Smooth muscle cell of the brain vasculature (primary cell): ENCODE measurements at regions not wholly inside any gene's neighbourhood (a gene's known extent, or its start where the extent isn't known, plus 50 kb on each side); places are given as distances from the start of the nearest gene placed in this dataset.
"Not testable (repeated sequence)": the region's sequence is repeated elsewhere in the genome, so short reads cannot be mapped to it uniquely, and the experiment has no call there.

ENCODE experiments used
- DNase-seq: peaks from one replicate; pipeline ENCODE4 v3.0.0-alpha.2; 2012; ENCODE audit warnings: low read depth, low spot score

DNA sequence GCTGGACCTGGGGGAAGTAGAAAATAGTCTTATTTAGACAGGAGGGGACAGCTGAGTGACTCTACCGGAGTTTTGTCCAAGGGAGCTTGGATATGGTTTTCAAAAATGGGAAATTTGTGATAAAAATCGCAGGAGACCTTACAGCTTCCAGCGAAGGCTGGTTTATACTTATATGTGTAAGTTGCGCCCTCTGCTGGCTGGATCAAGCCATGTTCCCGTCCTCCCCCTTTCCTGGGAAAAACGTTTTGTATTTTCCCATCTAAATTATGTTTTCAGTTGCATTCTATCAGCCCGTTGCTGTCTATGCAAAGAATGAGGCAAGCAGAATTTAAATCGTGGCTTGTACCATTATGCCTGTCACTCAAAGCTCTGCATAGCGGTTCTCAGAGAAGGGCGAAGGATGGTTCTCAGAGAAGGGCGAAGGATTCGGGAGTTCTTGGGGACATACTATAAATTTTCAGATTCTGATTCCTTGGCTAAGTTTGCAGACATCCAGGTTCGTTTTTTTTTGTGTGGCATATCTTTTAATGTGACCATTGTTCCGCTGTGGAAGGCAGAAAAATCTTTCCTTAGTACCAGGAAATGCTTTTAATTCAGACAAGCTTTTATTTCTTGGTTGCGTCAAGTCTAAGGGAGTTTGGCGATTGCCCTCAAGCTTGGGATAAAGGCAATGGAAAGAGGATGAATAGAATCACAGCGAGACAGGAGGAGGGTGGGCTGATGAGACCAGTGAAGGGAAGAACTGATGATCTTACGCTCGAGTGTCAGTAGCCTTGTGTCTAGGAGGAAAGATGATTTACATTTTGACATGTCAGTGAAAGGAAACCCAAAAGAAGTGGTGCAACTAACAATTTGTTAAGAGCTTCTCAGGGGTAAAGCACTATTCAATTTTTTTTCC, 128.5 kb upstream of the ARX start:
- DNase-seq = peak; percentile 41

DNA sequence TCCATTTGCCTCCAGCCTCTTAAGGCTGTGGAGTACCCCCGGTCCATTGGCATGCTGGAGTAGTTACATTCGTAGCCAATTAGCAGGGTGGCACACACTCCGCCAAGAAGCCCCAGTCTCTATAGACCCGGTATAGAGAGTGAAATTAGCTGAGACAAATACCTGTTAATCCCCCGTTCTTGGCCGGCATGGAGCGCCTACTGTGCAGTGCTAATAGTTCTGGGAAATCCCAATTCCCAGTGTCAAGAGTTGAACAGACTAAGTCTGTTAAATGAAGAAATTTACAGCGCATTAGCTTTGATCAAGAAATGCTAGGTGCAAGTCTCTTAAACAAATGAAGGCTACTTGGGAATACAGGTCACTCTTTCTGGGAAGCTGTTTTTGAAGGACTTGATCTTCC, 127.8 kb upstream of the ARX start:
- no peak for DNase-seq

DNA sequence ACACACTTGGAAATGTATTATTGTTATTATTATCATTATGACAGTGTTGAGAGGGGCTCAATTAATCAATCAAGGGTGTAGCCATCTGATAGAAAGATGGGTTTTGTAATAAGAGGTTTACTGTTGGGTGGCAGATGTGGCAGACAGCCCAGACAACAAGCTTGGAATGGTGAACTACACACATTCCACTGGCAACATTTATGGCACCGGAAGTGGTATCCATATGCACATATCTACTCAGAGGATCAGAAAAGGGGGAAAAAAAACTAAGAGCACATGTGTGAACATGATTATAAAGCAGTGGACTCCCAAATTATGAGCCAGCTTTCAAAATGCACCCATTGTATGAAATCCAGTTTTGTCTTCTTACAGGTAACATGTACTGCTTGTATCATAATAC, 125.9 kb upstream of the ARX start:
- no peak for DNase-seq

DNA sequence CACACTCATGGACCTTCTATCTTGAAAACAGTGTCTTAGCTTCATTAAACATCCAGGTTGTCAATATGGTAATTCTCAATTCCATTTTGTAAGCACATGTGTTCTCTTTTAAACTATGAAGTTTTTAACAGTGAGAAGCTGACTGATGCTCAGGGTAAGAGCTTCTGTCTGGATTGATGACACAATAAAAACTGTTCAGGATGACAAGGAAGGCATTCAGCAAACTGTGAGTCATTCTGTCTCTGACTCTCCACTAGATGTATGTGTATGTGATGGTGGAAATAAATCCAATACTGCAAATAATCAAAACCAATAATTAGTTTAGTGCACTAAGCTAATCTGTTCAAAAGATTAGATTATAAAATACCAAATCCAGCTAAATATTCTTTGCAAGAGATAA, 115.3 kb upstream of the ARX start:
- no peak for DNase-seq

DNA sequence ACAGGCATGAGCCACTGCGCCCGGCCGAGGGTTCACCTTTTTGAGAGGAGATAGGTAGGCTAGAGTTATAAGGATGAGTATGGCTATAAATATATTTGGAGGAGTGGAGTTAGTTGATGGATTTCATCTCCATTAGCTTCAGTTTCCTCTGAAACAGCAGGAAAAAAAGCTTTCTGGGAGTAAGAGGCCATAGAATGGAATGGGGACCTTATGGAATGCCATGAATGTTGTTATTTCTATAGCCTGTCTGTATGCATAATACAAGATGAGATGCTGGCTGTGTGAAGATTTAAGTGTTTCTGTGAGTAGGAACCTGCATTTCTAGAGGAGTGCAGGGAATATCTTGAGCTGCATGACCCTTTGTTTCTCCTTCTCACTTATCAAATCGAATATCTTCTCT, 114.9 kb upstream of the ARX start:
- no peak for DNase-seq

DNA sequence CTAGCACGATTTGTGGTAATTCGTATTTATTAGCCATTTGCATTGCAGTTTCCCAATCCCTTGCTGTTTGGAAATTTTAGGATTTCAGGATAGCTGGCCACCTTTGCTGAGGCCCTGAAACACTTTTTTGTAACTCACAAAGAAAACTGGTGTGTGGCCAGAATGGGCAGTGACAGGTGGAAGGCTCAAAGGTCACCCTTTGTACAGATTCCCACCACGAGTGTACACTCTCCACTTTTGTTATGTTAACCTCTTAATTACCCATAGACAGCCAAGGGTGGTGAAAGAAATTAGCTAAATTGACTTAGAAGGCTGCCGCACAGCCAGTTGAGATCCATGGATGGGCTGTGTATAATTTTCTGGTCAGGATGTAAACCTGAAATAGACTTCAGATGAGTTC, 109.7 kb upstream of the ARX start:
- DNase-seq = no peak

DNA sequence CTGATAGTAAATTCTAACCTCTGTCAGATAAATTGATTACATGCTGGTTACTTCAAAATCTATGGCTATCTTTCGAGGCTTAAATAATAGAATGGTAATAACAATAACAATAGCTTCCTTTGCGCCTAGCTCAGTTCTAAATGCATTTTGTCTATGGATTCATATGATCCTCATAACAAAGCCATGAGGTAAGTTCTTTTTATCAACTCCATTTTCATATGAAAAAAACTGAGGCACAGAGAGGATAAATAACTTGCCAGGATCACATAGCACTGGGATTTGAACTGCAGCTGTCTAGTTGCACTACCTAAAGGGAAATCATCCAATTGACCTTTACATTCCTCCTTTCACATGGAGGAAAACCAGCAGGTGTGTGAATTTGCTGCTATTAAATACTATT, 108.6 kb upstream of the ARX start:
- DNase-seq = no peak

DNA sequence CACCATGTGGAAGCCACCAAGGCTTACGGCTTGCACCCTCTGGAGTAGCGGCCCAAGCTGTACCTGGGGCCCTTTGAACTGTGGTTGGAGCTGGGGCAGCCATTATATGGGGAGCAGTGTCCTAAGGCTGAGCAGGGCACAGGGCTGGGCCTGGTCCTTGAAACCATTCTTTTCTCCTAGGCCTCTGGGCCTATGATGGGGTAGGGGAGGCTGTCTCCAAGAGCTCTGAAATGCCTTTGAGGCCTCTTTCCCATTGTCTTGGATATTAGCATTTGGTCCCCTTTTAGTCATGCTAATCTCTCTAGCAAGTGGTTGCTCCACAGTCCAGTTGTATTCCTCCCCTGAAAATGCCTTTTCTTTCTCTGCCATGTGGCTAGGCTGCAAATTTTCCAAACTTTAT, 96.4 kb upstream of the ARX start:
- DNase-seq = no peak

DNA sequence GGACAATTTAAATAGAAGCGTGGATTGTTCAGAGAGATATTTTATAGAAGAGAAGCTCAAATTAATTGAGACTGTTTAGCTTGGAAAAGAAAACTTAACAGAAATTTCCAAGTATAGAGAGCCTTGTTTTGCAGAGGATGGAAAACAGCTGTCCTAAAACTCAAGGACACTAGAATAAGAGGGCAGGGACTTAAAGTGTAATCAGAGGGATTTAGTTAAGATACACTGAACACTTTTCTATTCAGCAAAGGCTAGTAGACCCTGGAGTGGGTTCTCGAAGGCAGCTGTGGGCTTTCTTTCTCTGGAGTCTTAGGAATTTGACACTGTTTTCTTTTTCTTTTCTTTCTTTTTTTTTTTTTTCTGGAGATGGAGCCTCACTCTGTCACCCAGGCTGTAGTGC, 92.7 kb upstream of the ARX start:
- no peak for DNase-seq

DNA sequence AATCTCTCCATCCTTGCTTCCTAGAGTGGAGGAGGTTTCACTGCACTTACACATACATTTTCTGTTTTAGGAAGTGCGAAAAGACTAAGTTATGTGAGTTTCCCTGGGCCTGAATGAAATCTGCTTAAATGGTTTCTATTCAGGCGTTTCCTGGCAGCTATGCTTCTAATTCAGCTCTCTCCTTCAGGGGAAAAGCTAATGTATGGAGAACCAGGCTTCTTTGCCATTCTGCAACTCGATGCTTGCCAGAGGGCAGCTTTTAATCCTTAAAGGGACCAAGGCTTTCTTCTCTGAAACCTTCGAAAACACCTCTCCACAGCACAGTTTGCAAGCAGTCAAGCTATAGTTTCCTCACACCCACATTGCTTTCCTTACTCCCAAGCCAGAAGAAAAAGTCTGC, 89.5 kb upstream of the ARX start:
- DNase-seq = no peak

DNA sequence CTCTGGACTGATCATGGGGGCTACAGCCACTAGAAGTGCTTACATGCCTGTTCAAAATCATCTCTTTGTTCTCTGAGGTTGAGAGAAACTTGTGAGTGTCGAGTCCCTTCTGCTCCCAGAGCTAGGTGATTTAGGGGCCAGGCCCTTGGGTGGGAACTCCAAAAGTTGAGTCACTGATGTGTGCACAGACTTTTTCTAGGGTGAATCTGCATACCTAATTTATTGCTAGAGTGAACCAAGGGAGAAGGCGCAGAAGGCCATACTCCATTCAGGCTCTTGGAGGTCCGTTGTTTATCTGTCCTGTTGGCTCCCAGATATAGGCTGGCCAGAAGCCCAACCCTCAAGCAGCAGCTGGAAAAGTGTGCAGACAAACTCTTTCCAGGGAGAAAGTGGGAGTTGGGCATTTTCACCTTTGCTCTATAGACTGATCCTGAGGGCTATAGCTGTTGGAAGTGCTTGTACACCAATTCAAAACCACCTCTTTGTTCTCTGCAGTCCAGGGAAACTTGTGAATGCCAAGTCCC, 80.8 kb upstream of the ARX start:
- DNase-seq = no peak

DNA sequence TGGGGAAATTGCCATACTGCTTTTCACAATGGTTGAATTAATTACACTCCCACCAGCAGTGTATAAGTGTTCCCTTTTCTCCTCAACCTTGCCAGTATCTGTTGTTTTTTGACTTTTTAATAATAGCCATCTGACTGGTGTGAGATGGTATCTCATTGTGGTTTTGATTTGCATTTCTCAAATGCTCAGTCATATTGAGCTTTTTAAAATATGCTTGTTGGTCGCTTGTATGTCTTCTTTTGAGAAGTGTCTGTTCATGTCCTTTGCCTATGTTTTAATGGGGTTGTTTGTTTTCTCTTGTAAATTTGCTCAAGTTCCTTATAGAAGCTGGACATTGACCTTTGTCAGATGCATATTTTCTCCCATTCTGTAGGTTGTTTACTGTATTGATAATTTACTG, 75.4 kb upstream of the ARX start:
- DNase-seq = not testable (repeated sequence)

DNA sequence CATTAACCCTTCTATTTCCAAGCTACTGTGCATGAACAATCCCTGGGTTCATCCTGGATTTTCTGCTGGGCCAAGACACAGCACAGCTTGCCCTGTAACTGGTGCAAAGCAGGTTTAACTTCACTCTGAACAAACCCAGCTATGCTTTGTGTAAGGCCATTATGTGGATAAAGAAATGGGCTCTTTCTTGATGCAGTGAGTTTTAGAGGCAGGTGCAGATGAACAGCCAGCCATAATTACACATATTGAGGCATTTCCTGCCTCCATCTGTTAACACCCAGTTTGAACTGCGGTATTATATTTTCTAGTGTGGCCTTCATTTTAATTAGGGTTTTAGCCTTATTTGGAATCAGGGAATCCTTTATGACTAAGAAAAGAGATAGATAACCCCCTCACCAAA, 68.7 kb upstream of the ARX start:
- no peak for DNase-seq

DNA sequence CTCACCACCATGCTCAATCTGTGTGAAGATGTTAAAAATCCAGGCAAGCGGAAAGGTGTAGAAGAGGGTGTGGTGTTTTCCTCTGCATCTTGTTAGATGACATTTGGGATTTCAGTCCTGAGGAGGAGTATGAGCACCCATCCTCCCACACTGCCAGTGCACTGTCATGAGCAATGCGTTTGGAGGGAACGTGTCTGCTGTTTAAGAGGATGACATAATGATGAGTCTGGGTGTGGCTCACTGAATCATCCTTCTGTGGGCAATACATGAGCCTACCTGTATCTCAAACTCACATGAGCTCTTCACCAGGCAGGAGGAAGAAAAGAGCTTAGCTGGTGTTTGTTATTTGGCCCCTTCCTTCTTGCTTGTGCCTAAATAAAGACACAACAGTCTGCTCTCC, 67.9 kb upstream of the ARX start:
- DNase-seq = no peak

DNA sequence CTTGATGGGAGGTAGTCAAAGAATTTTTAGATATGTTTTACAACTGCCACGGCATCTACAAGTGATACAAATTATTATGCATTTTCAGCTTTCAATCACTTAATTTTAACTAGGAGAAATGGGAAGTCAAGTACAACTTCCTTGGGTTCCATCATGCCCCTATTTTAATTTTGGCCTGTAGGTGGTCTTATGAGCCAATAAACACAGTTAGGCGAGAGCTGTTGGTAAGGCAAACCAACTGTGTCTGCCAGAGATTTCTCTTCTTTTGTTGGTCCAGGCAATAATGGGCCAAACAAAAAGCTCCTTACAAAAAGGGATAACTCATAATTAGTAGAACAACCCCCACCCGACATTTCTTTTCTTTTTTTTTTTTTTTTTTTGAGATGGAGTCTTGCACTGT, 63.3 kb upstream of the ARX start:
- no peak for DNase-seq

DNA sequence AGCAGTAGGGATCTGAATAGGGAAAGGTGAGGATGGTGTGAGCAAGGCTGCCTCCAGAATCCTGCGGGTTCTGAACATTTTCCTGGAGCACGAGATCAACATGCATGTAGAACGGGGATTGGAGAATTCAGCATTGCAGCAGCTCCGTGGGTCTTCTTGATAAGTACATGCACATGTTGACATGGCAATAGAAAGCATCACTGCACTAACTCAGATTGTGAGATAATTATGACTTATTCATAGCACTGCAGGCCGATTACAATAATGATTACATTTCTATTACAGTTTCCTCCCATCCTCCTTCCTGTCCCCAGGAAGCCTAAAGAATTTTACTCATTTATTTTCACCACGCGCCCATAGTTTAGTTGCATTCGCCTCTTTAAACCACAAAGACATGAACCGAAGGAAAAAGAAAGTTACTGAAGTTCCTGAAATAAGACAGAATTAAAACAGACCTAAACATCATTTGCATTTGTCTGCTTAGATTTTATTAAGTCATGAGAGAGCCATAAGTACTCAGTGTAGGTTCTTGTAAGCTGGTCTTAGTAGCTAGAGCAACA, 61.3 kb upstream of the ARX start:
- no peak for DNase-seq

DNA sequence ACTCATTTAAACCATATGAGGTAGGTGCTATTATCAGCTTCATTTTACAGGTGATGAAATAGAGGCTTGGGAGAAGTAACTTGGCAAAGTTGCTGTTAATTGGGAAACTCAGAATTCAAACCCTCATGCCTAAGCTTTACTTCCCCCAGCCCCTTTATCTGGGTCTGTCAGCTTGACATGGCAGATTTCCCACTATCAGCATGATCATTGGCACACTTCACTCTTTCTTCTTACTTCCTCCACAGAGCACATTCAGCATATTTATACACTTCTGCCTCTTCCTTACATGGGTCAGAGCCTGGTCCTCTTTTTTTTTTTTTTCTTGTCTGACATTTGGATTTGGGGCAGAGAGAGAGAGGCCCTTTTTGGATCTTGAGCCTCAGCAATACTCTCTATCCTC, 56.5 kb upstream of the ARX start:
- DNase-seq = no peak

DNA sequence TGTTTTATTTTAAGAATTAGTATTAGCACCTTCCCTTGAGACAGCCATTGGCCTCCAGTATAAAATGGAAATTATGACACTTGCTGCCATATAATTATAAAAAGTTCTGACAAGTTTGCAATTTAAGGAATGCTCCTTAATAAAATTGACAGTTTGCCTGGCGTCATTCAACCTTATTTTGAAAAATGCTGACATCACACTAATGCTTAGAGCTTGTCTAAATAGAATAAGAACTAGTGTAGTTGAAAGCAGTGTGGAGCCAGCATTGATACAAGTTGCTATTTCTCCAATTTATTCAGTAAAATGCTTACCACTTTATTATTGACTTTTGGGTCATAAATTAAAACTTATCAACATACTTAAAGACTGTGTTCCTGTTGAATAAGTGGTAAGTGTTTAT, 54.3 kb upstream of the ARX start:
- no peak for DNase-seq

DNA sequence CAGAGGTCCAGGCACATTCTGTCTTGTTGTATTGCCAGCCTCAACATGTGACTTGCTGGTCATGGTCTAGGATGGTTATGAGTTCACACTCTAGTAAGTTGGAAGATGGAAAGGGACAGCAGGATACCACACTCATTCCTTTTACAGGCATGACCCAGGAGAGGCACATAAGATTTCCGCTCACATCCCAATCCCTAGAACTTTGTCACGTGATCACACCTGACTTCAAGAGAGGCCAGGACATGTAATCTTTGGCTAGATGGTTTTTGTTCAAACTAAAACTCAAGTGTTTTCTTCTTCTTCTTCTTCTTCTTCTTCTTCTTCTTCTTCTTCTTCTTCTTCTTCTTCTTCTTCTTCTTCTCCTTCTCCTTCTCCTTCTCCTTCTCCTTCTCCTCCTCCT, 53.4 kb upstream of the ARX start:
- DNase-seq = no peak

DNA sequence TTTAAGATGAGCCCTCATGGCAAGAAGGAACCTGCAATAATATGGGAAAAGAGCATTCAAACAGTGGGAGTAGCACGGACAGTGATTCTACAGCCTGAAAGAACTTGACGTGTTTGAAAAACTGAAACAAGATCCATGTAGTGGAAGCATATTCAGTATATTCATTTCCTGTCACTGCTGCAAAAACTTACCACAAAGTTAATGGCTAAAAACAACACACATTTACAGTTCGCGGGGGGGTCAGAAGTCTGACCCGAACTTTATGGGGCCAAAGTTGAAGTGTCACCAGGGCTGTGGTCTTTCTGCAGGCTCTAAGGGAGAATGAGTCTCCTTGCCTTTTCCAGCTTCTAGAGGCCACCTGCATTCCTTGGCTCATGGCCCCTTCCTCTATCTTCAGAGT, 52.6 kb upstream of the ARX start:
- no peak for DNase-seq

DNA sequence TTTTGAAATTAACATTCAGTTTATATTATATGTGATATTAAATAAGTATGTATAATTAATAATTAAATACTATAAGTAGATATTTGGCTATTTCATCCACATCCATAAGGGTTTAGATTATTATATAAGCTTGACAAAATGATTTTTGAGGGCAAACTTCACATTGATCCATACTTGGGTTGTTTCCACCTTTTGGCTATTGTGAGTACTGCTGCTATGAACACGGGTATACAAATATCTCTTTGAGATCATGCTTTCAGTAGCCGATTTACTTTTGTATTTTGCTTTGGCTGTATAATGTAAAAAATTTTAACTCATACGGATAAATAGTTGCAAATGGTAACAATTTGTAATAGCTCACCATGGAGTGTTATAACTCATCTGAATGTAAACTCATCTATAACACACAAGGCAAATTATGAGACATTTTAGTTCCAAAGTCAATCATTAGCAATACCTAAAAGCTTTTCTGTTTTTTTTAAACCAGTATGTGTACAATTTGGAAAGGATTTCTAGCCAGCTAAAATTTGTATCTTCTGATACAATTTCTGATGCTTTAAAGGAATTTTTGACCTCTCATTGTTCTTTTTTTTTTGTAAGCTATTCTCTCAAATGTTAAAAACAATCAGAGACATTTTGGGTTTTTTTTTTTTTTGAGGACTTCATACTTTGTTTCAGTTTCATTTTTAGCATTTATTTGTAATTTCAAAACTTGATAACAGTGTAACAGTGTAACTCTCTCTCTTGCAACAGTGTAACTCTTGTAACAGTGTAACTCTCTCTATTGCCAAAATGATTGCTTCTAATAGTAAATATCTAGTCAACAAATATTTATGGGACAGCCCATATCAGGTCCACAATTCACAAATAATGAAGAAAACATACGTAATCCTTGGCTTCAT, 51.8 kb upstream of the ARX start:
- DNase-seq = no peak

DNA sequence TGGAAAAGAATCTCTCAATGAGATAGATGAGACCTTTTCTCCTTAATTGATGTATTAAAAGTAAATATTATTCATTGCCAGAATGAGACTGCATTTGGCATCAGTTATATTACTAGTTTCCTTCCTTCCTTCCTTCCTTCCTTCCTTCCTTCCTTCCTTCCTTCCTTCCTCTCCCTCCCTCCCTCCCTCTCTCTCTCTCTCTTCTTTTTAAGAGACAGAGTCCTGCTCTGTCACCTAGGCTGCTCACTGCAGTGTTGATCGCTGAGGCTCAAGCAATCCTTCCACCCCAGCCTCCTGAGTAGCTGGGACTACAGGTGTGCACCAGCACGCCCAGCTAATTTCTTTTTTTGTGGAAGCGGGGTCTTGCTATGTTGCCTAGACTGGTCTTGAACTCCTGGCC, 50.4 kb upstream of the ARX start:
- no peak for DNase-seq
